RPMI8226 (cell line): ENCODE measurements at regions not wholly inside any gene's neighbourhood (a gene's known extent, or its start where the extent isn't known, plus 50 kb on each side); places are given as distances from the start of the nearest gene placed in this dataset.
"Not testable (repeated sequence)": the region's sequence is repeated elsewhere in the genome, so short reads cannot be mapped to it uniquely, and the experiment has no call there.

ENCODE experiments used
- DNase-seq: peaks from one replicate; pipeline ENCODE4 v3.0.0-alpha.2; 2015

- no peak for DNase-seq
Observed at GRCh38 chr2:186093174-186093573, 354.6 kb downstream of the FSIP2 start.

DNA sequence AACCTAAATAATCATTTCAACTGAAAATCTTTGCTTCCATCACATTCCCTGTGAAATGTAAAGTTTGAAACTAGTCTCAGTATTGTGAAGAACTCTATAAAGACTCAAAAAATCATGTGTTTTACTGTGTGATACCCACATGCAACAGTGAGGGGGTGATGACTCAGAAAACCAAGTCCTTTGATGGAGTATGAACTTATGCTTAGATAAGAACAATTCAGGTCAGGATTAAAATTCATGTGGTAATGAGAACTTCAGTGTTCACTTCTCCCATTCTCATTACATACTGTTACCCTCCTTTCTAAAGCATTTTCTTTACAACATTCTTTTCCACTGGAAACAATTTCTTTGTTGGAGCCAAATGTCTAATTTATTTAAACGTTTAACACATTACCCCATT lies 360.2 kb downstream of the FSIP2 start:
- DNase-seq, result no peak

GRCh38 chr2:186099826-186100225 lies 361.2 kb downstream of the FSIP2 start:
- DNase-seq, result no peak

DNA sequence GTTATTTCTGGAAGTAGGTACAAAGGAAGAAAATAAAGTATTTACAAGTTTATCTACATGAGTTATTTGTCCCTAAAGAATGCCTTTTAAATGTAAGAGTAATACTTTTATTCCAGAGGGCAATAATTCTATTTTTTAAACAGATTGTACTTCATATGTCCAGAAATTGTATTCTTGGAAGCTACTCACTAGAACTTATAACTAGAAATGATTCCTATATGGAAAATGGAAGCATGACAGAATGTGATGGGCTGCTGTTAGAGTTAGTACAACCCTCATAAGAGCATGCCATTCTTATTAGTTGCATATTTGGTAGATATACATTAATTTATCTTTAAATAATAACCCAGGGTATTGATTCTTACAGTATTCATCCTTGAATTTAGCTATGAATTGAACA lies 362.0 kb downstream of the FSIP2 start:
- no peak for DNase-seq

- DNase-seq, result no peak
Observed at GRCh38 chr2:186101616-186102015, 363.0 kb downstream of the FSIP2 start.

DNA sequence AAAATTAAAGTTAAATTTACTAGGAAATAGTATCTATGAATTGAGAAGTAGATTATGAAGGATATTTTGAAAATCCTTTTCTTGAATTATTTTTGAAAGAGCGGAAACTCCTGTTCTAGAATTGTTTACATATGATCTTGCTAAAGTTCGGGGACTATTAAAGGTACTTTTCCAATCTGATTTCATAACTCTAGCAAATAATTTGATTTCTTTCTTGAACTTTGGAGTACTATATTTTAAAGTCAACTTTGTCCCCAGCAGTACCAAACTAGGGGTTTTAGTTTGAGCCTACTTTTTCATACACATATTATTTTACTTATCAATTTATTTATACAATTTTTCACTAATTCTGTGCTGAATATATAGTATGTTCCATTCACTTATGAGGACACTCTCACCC lies 364.7 kb downstream of the FSIP2 start:
- no peak for DNase-seq

DNA sequence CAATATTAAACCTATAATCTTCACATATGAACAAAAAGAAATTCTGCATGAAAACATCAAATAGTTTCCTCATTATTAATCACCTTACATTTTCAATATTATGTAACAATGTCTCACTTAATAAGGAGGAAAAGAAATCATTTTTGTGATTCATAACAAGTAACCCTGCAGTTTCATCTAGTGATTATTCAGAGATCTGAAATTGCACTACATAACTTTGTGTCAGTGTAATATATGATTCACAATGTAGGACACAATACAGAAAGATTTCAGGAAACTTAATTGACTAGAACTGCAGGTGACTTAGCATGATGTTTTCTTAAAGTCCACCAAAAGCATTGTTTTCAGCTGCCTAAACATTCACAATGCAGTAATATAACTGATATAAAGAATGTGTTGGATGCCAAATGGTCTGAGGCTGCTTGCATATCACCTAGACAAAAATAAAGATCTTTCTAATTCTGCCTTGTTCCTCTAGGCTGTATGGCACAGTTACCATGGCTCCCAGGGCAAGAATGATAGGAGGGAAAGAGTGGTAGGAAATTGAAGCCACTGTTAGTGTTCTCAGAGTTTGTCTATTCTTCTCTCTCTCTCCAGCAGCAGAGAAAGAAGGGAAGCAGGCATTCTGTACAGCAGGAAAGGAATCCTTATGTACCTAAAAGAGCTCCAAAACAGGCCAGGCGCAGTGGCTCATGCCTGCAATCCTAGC lies 366.6 kb downstream of the FSIP2 start:
- no peak for DNase-seq

DNA sequence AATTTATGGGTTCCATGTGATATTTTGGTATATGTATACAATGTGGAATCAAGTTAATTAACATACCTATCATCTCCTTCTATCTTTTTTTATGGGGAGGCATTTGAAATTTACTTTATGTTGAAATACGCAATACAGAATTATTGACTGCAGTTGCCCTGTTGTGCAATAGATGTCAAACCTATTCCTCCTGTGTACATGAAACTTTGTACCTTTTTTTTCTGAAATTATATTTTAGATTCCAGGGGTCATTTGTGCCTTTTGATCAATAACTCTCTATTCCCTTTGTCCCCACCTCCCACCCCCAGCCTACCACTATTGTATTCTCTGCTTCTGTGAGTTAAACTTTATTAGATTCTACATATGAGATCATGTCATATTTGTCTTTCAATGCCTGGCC lies 369.9 kb downstream of the FSIP2 start:
- no peak for DNase-seq

DNA sequence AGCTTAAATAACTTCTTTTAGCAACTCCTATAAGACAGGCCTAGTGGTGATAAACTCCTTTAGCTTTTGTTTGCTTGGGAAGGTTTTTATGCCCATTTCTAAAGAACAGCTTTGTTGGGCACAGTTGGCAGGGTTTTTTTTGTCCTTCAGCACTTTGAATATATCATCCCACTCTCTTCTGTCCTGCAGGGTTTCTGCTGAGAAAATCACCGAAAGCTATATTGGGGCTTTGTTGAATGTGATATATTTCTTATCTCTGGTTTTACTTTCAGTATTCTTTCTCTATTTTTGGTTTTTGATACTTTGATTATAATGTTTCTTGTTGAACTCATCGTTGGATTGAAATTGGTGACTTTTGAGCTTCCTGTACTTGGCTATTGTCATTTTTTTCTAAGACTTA lies 372.8 kb upstream of the ZC3H15 start:
- DNase-seq, result no peak

GRCh38 chr2:186125156-186125555 lies 360.9 kb upstream of the ZC3H15 start:
- DNase-seq, result no peak

DNA sequence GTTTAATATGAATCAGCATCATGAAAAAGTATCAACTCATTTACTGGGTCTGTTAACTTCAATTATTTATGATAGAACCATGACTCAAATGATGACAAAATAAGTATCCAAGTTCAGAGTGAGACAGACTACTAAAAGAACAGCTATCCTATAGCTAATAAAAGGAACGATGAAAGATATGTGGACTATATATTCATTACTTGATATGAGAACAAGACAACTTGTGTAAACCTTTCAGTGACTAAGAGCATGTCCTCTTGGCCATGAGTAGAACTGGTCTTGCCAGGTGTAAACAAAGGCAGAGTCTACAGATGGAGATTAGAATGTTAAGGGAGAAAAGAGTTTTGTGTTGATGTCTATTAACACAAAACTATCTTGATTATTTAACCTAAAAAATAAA lies 360.4 kb upstream of the ZC3H15 start:
- DNase-seq, result no peak

- DNase-seq, result no peak
Observed at GRCh38 chr2:186126181-186126580, 359.9 kb upstream of the ZC3H15 start.

DNA sequence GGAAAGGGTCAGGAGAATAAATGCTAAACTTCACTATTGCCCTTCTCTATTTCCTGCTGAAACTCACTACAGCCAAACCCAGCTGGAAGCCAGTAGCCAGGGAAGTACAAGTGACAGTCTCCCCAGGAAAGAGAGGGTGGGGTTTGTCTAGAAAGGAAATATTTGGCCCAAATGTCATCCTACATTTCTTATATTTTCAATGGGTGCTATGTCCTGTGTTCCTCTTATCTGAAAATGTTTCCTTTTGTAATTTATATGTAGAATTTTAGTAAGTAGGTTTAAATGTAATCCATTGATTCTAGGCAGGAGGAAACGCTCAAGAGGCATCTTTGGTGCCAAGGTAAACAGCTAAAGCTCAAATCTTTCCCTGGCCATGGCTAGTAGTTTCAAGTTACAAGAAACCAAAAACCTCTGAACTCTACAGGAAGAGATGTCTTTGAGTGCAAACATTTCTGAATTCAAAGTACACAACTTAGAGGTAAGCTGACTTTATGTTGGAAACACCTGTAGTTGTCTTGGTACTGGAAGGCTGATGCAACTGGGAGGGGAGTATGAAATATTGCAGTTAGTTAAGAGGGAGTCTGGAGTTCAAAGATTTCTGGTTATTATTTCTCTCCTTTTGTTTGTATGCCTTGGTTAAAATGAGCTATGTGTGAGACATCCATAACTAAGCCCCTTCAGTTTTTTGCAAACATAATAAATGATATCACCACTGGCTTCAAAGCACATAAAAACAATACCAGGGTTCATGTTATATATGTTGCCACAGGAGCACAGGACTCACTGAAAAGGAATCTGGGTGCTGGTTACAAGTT lies 356.1 kb upstream of the ZC3H15 start:
- DNase-seq, result no peak

GRCh38 chr2:186130748-186131641 lies 355.1 kb upstream of the ZC3H15 start:
- no peak for DNase-seq

DNA sequence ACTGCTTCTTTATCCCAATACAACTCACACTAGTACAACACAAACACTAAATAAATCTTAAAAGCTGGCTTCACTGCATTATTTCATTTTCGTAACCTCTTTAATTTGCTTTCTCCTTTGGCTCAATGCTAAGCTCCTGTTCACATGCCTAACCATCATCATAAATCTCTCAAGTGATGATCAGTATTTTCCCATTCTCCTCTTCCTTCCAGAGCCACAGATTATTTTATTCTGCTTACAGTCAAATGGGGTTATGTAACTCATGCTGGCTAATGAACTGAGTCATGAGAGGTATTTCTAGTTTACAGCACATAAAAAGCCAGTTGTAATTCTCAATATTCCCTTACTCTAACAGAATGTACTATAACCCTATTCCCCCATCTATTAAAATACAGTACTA lies 350.4 kb upstream of the ZC3H15 start:
- DNase-seq, result no peak

- DNase-seq, result no peak
Observed at GRCh38 chr2:186136860-186137259, 349.2 kb upstream of the ZC3H15 start.

- no peak for DNase-seq
Observed at GRCh38 chr2:186138845-186139244, 347.2 kb upstream of the ZC3H15 start.

DNA sequence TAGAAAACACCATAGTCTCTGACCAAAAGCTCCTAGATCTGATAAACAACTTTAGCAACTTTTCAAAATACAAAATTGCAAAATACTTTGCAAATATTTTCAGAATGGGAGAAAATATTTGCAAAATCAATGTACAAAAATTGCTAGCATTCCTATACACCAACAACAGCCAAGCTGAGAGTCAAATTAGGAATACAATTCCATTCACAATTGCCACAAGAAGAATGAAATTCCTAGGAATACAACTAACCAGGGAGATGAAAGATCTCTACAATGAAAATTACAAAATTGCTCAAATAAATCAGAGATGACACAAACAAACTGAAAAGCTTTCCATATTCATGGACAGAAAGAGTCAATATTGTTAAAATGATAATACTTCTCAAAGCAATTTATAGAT lies 327.0 kb upstream of the ZC3H15 start:
- DNase-seq, result no peak

- no peak for DNase-seq
Observed at GRCh38 chr2:186164325-186164724, 321.7 kb upstream of the ZC3H15 start.

- DNase-seq, result no peak
Observed at GRCh38 chr2:186170693-186171092, 315.4 kb upstream of the ZC3H15 start.

DNA sequence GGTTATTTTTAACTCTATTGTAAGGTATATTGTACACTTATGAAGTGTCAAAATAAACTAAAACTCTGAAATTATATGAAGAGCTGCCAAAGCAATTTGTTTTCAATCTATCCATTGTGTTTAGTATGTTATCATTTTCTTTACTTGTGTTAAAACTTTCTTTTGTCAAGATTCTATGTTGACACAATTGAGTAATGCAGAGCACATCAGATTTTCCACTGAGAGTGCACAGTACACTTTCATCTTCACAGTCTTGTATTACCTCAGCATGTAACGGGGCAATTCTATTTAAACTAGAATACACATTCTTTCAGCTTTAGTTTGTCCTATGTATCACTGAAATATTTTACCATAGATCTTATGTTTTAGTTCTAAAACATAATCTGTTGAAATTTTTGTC lies 304.4 kb upstream of the ZC3H15 start:
- DNase-seq, result no peak

- DNase-seq, result not testable (repeated sequence)
Observed at GRCh38 chr2:186182366-186182765, 303.7 kb upstream of the ZC3H15 start.

GRCh38 chr2:186183406-186183805 lies 302.7 kb upstream of the ZC3H15 start:
- no peak for DNase-seq

DNA sequence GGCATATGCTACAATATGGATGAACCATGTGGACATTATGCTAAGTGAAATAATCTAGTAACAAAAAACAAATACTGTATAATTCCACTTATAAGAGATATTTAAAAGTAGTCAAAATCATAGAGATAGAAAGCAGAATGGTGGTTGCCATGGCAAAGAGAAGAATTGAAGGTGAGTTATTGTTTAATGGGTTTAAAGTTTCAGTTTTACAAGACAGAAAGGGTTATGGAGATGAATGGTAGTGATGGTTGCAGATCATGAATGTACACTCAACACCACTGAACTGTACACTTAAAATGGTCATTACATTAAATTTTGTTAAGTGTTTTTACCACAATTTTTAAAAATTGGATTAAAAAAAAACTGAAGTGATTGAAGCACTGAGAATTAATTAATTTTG lies 298.2 kb upstream of the ZC3H15 start:
- DNase-seq, result no peak
